Tibial nerve (tissue), 3 donors: ENCODE measurements at regions not wholly inside any gene's neighbourhood (a gene's known extent, or its start where the extent isn't known, plus 50 kb on each side); places are given as distances from the start of the nearest gene placed in this dataset.

Experiments used
- CTCF ChIP-seq, 5 experiments: fragments of 200-600 bp in 3 of 5; fragments of 450-650 bp in 2 of 5; sonication (generic) in 3 of 5; IDR thresholded peaks; one replicate each; pipeline ENCODE4 v1.5.1; 2016 to 2019; ENCODE audit warnings: antibody characterized with exemption in 5 of 5, mild to moderate bottlenecking in 3 of 5, moderate library complexity in 2 of 5
- POLR2A ChIP-seq, 2 donors: fragments of 450-650 bp; IDR thresholded peaks; one replicate each; pipeline ENCODE4 v1.6.1; 2017; ENCODE audit warnings: antibody characterized with exemption in 2 of 2, mild to moderate bottlenecking in 2 of 2, moderate library complexity in 2 of 2

- TF ChIP-seq POLR2A (IDR thresholded peaks at IDR 0.05) (no peak), CTCF (IDR thresholded peaks at IDR 0.05) (no peak)
These were observed 146.7 kb upstream of the IGF1R start for GRCh38 chr15:98501632-98502031.
